Stimulated activated CD4-positive, alpha-beta T cell treated with anti-CD3 and anti-CD28 coated beads, Interleukin-1b, Interleukin-23, amount 100 ng/mL, for 48 hours (primary cell): ENCODE measurements at regions not wholly inside any gene's neighbourhood (a gene's known extent, or its start where the extent isn't known, plus 50 kb on each side); places are given as distances from the start of the nearest gene placed in this dataset.

ENCODE experiments used
- DNase-seq: peaks from one replicate; pipeline ENCODE4 v3.0.0-alpha.2; 2020

GRCh38 chr4:176843710-176844109, 51.0 kb upstream of the VEGFC start:
- DNase-seq: no peak

- DNase-seq: no peak
These were observed 51.7 kb upstream of the VEGFC start for GRCh38 chr4:176844448-176844847.

GRCh38 chr4:176845636-176846035, 52.9 kb upstream of the VEGFC start:
- DNase-seq: no peak

GRCh38 chr4:176849076-176849475, 56.4 kb upstream of the VEGFC start:
- no peak for DNase-seq

GRCh38 chr4:176850436-176850835, 57.7 kb upstream of the VEGFC start:
- DNase-seq: no peak

- no peak for DNase-seq
These were observed 63.7 kb upstream of the VEGFC start for GRCh38 chr4:176856421-176856820.

- DNase-seq: no peak
These were observed 66.1 kb upstream of the VEGFC start for GRCh38 chr4:176858839-176859238.

GRCh38 chr4:176864238-176864637, 71.5 kb upstream of the VEGFC start:
- no peak for DNase-seq

- no peak for DNase-seq
These were observed 76.0 kb upstream of the VEGFC start for GRCh38 chr4:176868676-176869075.

GRCh38 chr4:176872461-176872860, 79.7 kb upstream of the VEGFC start:
- DNase-seq: no peak

- no peak for DNase-seq
These were observed 82.2 kb upstream of the VEGFC start for GRCh38 chr4:176874721-176875445.

GRCh38 chr4:176875446-176875930, 82.8 kb upstream of the VEGFC start:
- DNase-seq: no peak

- no peak for DNase-seq
These were observed 86.8 kb upstream of the VEGFC start for GRCh38 chr4:176879380-176880116.

- DNase-seq: no peak
These were observed 89.5 kb upstream of the VEGFC start for GRCh38 chr4:176882206-176882605.

- no peak for DNase-seq
These were observed 90.4 kb upstream of the VEGFC start for GRCh38 chr4:176883108-176883550.

GRCh38 chr4:176883681-176884418, 91.1 kb upstream of the VEGFC start:
- DNase-seq: no peak

GRCh38 chr4:176885224-176885623, 92.5 kb upstream of the VEGFC start:
- no peak for DNase-seq

GRCh38 chr4:176886135-176886534, 93.4 kb upstream of the VEGFC start:
- no peak for DNase-seq

GRCh38 chr4:176889776-176890175, 97.1 kb upstream of the VEGFC start:
- DNase-seq: no peak

- DNase-seq: no peak
These were observed 101.8 kb upstream of the VEGFC start for GRCh38 chr4:176894498-176894897.

- no peak for DNase-seq
These were observed 103.5 kb upstream of the VEGFC start for GRCh38 chr4:176896211-176896610.

- no peak for DNase-seq
These were observed 104.5 kb upstream of the VEGFC start for GRCh38 chr4:176897226-176897625.

GRCh38 chr4:176898791-176899190, 106.1 kb upstream of the VEGFC start:
- DNase-seq: no peak
